HuH-7.5 (cell line): ENCODE measurements at regions not wholly inside any gene's neighbourhood (a gene's known extent, or its start where the extent isn't known, plus 50 kb on each side); places are given as distances from the start of the nearest gene placed in this dataset.
"Not testable (repeated sequence)": the region's sequence is repeated elsewhere in the genome, so short reads cannot be mapped to it uniquely, and the experiment has no call there.

Experiments
- DNase-seq: peaks from one replicate; pipeline ENCODE4 v3.0.0; 2011; ENCODE audit warnings: low spot score

DNA sequence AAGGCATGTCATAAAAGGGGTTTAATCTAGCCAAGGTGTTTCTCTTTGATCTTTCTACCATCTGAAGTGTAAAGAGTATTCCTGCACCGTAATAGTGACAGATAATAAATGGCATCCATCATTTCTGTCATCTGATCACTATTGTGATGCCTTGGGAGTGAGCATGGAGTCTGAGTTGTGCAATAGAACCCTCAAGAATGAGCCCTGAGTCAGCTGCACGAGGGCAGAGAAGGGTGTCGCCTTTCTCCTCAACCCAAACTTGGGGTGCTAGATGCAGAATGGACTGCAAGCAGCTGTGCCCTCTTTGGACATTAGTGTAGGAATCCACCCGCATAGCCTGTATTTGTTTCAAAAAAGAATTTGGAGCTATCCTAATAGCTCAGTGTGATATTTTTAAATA lies 115.2 kb downstream of the ZNF37A start:
- no peak for DNase-seq

DNA sequence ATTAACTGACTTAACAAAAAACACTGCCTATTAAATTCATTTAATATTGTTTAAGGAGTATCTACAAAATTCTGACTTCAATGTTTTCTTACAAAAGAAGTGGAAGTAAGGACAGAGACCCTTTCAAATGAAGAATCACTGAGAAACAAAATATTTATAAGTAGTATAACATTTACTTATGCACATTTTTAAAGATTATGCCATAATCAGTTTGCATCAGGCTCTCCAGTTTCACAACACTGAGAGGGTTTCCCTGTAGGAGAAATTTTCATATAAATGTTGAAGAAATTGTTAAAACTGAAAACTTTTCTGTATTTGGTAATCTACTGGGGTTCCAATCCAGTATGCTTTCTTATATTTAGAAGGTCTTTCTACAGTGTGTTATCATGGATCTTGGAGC lies 115.6 kb downstream of the ZNF37A start:
- not testable (repeated sequence) for DNase-seq

DNA sequence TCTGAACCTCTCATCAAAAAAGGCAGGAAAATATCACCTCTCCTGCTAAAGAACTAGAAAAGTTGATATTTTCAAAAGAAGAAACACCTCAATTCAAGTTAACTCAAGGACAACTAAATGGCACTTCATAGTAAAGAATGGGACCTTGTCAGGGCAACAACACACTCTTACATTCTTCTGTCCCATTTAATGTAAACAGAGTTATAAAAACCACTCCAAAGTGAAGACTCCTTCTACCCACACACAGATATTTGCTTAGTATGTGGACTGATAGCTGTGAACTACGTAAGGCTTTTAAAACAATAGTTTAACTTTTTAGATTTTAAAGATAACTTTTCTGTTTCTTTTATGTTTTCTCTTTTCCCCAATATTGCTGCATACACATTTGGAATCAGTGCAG lies 118.3 kb downstream of the ZNF37A start:
- no peak for DNase-seq

DNA sequence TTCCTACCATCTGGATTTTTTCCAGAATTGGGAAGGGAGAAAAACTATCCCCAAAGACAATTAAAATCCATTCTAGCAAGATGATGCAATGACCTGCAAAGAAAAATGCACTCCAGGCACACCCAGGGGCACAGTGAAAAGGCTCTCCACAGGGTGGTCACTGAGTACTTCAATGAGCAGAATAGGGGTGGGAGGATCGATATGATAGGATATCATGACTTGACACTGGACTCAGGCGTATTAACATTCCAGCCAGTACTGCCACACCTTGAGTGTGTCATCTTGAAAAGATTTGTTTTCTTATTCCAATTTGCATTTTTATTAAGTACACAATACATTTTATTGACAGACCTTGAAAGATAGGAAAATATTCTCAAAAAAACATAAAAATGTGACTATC lies 132.2 kb downstream of the ZNF37A start:
- DNase-seq = no peak

DNA sequence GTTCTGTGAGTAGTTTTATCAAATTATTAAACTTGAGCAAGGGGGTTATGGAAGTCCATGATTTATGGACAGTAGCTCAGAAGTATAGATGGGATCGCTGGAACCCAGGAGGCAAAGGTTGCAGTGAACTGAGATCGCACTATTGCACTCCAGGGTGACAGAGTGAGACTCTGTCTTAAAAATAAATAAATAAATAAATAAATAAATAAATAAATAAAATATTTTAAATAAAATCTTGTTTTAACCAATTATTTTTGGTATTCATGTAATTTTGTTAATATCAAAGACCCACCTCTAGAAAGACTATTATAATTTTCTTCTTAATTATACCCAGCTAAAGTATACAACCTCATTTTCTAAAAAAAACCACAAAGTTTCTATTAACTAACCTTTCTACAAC lies 134.3 kb downstream of the ZNF37A start:
- no peak for DNase-seq

DNA sequence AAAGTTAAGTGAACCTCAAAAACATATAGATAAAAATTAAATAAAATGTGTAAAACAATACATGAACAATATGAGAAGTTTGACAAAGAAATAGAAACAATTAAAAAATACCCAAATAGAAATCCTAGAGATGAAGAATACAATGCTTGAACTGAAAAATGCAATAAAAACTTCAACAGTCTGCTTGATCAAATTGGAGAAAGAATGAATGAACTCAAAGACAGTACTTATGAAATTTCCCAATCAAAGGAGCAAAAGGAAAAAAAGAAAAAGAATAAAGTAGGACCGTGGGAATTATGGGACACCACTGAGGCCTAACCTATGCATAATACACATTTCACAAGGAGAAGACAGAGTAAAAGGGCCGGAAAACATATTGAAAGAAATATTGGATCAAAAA lies 144.3 kb downstream of the ZNF37A start:
- not testable (repeated sequence) for DNase-seq

DNA sequence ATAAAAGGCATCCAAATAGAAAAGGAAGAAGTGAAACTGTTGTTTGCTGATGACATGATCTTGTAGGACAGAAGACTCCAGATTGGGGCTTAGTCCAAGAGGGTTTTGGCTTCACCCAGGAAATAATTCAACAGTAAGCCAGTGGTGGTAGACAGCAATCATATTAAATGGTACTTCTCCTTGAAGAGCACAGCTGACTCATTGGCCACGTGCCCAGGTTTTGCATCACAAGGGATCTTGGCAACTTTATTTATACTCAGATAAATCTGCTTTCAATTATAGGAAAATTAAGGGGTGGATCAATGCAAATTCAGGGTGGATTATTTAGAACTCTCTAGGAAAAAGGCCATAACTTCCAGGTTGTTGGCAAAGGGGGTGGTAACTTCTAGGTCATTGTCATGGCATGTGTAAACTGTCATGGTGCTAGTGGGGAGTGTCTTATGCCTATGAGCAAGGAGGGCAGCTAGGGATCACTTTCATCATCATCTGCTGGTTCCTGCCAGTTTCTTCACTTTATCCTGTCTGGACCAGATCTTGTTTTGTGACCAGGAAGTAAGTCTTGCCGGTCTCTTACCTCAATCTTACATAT lies 148.0 kb downstream of the ZNF37A start:
- DNase-seq = not testable (repeated sequence)

DNA sequence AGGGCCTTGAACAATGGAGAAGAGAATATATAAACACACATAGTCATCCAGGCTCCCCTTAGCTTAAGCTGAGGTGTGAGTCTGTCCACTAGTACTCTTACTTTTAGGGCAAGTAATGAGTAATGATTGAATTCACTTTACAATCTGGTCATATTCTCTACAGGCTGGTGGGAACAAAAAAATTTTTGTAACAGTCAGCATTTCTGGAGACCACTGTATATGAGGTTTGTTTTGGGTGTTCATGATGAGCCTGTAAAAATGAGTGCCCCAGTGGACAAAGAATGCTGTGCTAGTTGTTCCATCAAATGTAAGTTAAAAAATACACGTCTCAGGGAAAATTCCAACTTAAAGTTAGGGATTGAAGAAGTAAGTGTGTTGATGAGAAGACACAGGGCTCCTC lies 154.0 kb downstream of the ZNF37A start:
- not testable (repeated sequence) for DNase-seq

DNA sequence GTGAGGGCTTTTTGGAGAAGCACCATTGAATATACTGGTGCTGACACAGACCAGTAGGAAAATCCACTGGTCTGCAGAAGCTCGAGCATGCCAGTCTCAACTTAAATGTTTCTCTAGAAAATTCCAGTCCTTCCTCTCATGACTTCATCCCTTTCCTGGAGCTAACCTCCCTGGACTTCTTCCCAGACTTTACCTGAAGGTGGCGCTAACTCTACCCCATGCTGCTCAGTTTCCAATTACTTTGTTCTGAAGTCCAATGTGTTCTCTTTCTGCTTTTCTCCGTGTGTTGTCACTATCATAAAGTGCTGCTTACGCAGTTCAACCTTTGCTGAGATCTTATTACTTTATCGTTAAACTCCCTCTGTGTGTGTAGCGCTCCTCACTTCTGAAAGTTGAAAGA lies 158.4 kb downstream of the ZNF37A start:
- DNase-seq = not testable (repeated sequence)

DNA sequence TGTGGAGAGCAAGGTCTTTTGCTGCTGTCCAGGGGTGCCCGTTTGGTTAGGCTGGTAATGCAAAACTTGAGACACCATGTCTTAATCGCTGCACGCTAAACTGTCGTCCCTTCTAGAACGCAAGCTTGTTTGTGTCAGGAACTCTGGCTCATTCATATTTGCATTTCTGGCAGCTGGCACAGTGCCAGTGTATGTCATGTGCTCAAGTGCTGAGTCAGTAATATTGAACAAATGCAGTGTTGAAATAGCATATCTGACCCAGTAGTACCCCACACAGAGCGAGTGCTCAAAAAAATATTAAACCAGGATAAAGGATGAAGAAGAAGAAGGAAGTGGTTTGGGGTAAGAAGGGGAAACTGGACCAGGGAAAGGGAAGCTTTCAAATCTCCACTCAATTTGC lies 173.4 kb downstream of the ZNF37A start:
- DNase-seq = not testable (repeated sequence)

DNA sequence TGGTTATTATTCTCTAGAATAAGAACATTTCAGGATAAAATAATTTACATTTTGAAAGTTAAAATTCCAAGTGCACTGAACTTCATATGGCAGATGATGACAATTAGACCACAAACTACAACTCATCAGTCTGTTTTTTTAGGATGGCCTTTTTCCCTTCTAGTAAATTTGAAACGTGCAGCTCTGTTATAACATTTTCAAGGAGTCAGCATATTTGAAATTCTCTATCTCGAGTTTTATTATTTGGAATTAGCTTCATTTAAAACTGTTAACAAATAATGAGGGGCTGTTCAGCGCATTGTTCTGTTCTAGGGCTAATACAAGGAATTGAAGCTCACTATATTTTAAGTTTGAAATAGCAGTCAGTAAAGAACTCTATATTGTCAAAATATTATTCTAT lies 176.9 kb downstream of the ZNF37A start:
- DNase-seq = not testable (repeated sequence)

DNA sequence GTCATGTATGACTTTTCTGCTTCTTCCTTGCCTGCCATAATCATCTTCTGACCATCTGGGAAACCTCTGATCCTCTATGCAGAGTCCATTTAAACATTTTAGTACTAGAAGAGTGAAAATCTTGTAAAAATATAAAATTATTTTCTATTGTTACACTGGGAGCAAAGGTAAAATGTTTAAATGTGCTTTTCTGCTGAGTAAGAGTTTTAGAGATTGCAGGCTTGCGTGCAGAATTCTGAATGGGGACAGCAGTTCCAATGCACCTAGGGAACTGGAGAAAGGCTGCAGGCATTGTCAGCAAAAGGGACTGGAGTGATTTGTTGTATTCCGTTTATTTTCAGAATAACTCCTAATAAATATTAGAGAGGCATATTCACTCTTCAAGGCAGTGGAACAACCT lies 180.7 kb downstream of the ZNF37A start:
- DNase-seq = not testable (repeated sequence)

DNA sequence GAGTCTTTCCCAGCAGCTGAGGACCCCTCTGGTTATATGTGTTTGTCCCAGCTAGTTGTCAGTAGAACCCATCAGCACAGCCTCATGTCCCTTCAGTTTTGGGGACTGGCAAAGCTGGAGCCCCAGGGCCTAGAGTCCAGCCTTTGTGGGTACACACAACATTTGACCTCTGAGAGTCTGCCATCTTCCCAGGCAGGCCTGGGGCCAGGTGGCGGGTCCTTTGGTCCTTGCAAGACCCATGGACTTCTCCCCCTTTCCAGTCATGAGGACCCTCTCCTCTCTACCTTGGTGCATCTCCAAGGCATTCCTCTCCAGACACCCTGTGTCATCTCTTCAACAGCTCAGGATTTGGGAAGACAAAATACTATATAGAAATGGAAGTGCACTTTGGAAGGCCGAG lies 198.4 kb downstream of the ZNF37A start:
- not testable (repeated sequence) for DNase-seq

DNA sequence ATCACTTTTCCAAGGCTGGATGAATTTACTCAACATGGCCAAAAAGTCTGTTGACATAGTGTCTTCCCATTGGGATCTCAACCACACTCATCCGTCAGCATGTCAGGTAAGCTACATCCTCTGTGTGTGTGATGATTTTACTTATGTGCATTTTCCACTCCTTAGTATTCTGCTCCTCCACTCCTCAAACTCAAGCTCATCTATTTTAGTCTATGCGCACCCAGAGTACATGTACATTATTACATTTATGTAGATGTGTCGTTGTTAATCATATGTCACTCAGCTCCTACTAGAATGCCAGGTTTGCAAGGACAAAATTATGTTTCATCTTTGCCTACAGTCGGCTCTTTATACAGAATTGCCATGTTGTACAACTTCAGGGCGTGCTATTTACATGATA lies 216.0 kb downstream of the ZNF37A start:
- DNase-seq = not testable (repeated sequence)

DNA sequence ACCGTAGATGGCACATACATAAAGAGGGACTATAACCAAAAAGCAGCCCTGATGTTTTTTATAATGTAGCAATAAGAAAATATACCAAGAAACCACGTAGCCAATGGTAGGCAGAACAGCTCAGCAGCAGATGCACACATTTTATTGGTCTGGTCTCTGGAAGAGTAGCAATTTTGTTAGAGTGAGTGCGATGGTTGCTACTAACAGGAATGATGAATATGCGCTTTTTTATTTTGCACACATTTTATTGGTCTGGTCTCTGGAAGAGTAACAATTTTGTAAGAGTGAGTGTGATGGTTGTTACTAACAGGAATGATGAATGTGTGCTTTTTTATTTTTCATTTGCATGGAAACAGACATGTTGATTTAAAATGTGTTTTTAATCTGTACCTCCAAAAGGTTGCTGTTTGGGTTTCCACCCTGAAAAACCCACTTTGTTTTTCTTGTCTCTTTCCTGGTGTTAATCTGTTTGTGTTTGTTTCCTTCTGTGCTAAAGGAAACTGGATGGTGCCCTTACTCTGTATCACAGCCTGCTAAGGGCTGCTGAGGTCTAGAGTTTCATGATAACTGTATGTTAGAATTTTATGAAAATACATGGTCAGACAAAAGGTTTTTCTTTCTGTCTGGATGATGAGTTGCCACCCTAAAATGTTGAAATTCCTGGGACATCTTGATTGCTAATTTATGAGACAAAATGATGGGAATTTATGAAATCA lies 221.1 kb downstream of the ZNF37A start:
- DNase-seq = not testable (repeated sequence)

DNA sequence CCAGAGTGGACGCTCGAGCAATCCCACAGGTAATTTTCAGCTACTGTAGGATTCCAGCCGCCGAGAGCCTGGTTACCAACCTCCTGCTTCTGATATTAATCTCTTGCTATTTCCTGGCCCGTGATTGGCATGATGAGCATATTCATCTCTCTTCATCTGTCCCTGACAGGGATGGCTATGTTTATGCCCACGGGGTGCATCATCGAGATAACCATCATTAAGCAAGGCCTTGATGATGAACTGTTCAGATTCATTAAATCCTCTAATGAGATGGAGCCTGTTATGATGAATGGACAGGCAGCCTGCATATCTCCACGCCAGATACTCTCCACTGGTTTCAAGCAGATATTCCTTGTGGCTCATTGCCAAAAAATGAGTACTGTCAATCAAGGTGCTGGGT lies 227.3 kb downstream of the ZNF37A start:
- not testable (repeated sequence) for DNase-seq

DNA sequence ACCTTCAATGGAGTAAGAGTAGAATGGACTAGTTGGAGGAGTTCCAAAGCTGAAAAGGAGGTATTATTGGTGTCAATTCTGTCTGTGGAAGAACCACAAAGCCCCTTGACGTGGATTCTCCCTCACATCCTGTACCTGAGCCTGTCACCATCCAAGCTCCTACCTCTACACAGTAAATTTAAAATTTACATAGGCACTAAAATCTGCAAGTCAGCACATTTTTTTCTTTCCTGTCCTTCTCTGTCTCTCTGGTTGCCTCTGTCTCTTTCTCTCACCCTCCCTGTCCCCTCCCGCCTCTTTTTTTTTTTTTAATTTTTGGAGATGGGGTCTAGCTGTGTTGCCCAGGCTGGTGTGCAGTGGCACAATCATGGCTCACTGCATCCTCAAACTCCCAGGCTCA lies 236.2 kb downstream of the ZNF37A start:
- not testable (repeated sequence) for DNase-seq

DNA sequence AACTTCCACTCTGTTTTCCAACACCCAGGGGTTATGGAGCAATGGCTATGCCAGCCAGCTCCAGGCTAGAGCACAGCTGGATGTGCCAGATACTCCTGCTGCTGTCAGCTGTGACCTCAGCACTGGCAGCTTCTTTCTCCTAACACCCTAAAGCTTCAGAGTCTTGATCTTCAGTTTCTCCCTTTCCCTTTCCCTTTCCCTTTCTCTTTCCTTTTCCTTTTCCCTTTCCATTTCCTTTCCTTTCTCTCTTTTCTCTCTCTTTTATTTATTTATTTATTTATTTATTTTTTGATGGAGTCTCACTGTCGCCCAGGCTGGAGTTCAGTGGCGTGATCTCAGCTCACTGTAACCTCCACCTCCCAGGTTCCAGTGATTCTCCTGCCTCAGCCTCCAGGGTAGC lies 237.0 kb downstream of the ZNF37A start:
- DNase-seq = not testable (repeated sequence)

DNA sequence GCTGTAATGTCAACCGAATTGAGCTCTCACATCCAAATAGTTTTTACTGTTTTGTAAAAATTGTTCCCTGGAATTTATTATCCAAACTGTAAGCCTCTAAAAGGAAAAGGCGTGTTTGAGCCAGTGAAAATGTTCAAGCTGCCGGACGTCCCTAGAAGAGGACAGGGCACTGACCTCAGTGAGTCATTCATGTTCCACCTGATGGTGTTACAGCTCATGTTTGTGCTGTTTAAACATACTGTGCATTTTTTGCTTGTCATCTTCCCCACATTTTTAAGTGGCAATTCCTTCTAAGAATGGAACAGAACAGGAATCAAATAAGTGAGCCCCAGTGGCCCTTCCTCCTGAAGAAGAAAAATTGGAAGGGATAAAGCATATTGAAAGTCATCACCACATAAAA lies 239.6 kb downstream of the ZNF37A start:
- DNase-seq = not testable (repeated sequence)

DNA sequence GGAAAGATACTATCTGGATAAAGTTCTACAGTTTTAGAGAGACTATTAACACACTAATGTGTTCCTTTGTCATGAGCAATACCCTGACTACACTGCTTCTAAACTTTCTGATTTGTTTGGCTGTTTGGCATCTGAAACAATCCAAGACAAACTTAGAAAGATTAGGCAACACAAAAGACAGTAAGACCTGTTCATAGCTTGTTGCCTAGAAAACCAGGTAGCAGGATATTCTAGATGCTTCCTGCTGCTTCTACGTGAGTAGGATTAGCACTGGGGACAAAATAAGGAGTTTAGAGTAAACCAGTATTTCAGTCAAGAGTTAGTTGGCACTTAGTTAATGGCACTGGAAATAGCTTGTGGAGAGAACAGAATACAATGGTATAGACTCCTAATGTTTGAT lies 256.5 kb downstream of the ZNF37A start:
- not testable (repeated sequence) for DNase-seq

DNA sequence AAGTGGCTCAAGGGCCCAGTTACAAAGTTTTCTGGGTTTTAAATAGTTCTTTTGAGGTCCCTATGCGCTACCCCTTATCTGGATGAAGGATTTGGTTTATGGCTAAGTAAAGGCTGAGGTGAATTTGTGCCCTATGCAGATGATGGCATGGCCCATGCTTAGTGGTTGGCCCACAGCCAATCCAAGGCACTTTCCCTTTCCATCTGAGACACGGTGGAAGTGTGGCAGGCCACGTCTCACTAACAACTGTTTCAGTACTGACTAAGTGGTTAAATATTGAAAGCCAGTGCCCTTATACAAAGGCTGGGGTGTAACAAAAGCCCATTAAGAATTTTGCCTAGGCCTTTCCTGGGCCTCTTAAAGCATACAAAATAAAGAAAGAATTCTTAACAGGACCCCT lies 260.3 kb downstream of the ZNF37A start:
- not testable (repeated sequence) for DNase-seq

DNA sequence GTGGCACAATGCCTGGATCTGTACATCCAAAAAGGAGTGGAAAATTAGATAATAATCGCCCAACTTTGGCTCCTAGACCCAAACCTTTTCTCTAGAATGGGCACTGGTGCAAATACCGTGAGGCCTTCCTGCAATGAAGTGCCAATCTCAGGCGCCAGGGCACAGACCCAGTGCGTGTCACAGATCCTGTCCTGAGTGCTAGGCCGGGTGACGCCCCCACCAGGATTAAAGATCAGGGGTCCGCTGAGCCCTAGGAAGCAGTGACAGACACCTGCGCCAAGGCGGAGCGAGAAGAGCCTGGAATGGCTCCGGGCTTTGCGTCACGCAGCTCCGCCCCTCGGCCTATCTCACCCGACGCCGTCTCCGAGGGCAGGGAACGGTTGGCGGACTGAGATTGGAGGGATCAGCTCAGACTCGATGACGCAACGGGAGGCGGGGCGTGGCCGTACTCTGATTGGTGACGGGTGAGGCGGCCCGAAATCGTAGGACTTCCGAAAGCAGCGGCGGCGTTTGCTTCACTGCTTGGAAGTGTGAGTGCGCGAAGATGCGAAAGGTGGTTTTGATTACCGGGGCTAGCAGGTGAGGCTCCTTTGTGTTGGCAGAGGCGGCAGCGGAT lies 261.9 kb downstream of the ZNF37A start:
- not testable (repeated sequence) for DNase-seq

DNA sequence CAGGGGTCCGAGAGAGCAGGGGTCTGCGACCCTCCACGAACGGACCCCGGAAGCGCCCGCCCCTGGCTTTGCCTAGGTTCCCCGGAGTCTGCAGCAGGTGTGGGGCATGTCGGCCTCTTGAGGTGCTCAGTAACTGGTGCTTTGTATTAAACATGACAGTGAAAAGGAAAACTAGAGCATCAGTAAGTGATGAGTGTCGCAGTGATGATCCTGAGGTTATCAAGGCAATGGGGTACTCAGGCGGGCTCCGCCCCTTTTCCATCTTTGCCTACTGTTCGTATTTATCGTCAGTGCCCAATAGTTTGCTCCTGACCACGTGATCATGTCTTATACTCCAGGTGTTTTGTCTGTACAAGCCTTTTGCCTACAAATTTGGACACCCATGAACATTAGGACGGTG lies 262.4 kb downstream of the ZNF37A start:
- not testable (repeated sequence) for DNase-seq
